GM21390 (cell line): ENCODE measurements at regions not wholly inside any gene's neighbourhood (a gene's known extent, or its start where the extent isn't known, plus 50 kb on each side); places are given as distances from the start of the nearest gene placed in this dataset.

Experiments
- ATAC-seq: cut with Tn5 transposase; IDR thresholded peaks from one replicate; pipeline ENCODE4 v1.9.1; 2021; ENCODE audit not compliant: unreplicated experiment

DNA sequence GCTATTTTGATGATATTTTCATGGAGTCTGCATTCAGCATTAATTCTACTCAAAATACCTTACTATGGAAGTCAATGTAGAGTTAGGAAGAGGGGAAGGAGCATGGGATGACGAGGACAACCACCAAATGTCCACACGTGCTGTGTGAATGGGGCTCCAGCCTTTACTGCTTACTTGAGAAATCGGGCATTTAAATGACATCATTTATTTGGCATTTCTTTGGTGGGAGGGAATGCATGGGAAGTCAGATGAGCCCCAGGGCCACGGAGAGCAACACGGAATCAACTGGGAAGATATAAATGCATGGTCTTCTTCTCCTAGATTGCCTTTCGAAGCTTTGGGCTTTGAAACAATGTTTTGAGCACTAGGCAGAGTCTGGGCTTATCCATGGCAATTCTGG lies 458.5 kb upstream of the KLF4 start:
- ATAC-seq: no peak

DNA sequence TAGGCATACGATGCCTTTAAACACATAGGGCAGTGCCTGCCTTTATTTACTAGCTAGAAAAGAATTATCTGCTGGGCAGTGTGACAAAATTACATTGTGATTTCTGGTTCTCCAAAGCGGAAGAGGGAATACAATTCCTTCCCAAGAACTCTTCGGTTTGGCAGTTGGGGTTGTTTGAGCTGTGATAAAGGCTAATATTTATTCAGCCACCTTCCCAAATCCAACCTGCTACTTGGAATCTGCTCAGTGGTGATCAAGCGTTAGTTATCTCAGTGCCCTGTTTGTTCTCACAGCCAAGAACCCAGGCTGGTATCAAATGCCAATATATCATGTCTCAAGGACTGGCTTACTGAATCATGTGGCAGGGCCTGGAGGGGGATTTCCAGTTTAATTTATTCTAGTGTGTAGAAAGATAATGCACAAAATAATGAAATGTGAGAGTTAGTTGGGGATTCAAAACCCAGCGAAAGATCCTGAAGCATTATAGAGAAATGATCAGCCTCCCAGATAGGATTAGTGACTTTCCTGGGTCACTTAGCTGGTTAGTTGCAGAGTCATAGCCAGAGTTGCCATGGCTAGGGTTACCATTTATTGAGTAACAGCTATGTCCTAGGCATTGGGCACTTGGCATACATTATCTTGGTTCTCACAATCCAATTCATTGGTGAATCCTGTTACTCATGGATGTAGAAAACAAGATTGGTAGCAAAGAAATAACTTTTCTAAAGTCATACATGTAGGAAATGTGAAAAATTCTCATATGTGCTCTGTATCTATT lies 457.0 kb upstream of the KLF4 start:
- no peak for ATAC-seq

DNA sequence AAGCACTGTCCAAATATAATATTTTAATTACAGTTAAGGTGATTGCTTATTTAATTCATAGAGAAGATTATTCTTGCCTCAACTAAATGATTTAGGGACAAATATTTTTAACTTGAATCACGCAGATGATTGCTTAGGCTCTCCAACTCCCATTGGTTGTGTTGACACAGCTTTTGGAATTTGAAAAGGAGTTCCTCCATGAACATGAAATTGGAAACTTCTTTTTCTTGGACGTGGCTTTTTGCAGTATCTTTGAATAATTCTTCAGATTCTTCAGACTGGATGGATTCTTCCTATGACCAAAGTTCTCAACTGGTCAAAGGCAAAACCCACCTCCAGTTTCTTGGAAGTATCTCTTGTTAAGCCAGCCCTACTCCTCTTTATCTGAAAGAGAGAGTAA lies 456.4 kb upstream of the KLF4 start:
- no peak for ATAC-seq

DNA sequence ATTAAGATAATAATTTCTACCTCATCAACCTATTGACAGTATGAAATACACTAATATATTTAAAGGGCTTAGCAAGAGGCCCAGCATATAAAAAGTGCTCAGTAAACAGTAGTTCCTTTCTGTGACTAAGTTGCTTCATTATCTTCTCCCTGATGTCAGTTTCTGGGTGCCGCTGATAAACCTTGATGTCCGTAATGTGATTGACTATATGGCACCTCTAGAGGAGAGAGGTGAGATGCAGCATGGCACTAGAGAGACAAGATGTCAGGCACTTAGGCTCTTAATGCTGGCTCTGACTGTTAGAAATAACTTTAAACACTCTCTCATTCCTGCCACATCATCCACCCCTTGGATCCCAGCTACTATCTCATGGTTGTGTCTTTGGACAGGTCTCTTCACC lies 455.9 kb upstream of the KLF4 start:
- no peak for ATAC-seq

DNA sequence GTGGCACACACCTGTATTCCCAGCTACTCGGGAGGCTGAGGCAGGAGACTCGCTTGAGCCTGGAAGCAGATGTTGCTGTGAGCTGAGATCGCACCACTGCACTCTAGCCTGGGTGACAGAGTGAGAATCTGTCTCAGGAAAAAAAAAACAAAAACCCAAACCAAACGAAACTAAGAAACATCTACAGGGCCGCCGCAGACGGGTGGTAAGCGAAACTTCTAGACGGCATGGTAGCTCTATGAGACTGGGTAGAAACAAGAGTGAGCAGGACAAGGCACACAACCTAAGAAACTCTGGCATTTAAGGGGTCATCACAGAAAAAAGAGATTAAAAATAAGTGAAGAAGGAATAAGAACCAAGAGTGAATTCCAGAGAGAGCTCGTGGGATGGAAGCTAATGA lies 454.8 kb upstream of the KLF4 start:
- no peak for ATAC-seq

DNA sequence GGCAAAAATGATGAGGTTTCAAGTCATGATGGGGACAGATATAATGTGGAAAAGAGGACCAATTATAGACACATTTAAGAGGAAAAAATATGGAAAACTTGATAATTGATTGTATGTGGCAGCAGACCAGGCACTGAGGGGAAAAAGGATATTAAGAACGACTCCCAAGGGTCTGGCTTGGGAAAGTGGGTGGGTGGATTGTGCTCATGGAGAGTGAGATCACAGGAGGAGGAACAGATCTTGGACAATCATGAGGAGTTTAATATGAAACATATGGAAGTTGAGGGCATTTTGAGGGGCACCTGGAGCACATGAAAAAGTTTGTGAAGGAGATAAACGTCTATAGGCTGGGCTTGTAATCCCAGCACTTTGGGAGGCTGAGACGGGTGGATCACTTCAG lies 454.3 kb upstream of the KLF4 start:
- ATAC-seq: no peak

DNA sequence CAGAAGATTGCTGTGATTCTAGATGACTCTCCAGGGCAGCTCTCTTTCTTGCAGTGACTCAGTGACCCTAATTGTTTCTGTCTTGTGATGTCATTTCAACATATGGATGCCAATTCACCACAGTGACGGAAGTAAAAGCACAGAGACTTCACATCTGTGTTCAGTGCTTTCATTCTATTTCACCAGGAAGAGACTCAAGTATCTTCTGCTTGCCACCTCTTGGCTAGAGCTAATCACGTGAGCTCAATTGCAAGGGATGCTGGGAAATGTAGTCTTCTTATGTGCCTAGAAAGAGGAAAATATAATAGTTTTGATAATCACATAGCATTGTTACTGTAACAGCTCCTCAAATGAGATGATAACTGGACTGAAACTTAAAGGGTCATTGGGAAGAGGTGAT lies 453.3 kb upstream of the KLF4 start:
- no peak for ATAC-seq

DNA sequence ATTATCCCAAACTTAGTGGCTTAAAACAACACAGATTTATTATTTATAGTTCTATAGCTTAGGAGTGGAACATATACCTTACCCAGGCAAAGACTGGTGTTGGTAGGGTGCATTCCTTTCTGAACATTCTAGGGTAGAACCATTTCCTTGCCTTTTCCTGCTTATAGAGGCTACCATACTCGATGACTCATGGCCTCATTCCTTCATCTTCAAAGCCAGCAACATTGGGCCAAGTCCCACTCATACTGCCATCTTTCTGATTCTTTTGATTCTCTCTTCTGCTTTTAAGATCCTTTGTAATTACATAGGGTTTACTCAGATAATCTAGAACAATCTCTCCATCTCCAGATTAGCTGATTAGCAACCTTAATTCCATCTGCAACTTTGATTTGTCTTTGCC lies 452.7 kb upstream of the KLF4 start:
- ATAC-seq: no peak

DNA sequence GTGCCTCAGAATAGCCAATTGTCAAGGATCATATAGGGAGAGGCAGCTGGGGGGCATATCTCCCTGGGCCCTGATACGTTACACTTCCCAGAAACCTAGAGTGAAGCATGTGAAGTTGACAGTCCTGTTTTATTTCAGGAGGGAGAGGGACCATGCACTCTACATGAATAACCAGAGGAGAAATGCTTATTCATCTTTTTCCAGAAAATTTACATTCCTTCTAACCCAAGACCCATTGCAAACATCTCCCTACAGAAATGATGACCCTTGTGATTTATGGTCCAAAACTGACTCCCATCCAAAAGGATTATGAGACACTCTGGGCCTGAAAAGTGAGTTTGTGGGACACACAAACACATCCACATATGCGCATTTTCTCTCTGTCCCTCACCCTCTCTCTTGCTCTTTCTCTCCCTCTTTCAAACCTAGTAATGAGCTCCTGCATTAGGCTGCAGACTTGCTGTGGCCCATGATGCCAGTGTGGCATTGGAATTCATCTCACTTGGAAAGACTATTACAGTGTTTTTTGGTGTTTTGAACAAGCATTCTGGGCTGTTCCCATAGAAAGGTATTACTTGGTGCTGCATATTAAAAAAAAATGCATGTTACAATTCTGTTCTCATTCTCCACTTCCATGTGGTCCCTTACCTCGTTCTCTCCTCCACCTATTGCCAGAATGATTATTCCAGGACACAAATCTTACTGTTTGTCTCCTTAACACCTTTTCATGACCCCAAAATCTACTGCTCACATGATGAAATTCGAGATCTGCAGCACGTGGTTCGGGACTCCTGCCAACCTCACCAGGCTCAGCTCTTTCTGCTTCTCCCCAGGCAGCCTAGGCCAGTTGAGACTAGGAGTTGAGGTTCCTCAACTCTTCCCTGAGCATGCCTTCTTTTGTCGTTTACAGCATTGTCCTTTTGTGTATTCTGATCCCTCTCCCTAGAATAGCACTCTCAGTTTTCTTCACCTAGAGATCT lies 451.3 kb upstream of the KLF4 start:
- no peak for ATAC-seq

DNA sequence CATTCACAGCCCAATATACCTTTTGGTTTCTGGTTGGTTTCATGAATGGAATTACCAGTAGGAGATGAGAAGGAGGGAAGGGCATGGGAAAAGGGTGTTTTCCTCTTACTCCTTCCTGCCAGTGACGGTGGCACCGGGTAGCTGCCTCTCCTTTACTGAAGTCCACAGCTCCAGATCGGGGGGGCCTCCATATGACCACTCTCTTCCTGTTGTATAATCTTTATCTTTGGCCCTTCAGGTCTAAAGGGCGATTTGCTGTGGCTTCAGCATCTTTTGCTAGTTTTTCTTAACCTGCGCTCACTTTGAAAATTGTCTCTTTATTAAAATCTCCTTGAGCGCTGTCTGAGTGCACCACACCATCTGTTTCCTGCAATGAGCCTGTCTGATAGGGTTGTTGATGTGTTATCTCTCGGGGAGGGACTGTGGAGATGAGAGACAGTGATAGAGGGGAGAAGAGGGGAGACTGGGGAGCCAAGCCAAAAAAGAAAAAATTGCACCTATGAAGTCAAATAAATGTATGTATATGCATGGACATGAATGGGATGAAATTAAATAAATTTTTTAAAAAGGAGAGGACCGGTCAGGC lies 449.3 kb upstream of the KLF4 start:
- no peak for ATAC-seq

DNA sequence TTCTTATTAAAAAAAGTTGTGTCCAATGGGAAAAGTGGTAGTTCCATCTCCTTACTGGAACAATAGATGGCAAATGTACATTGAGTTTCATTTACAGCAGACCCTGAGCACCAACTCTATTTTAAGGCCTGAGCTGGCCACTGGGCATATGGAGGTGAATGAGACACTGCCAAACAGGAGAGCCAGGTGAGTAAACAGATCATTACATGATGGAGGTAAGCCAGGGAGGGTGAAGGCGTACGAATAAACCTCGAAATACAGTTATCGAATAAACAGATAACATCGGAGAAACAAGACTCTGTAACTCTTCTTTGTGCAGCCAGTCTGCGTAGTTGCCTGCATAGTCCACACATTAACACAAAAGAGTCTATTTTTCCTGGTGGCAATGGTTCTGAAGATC lies 446.4 kb upstream of the KLF4 start:
- no peak for ATAC-seq

DNA sequence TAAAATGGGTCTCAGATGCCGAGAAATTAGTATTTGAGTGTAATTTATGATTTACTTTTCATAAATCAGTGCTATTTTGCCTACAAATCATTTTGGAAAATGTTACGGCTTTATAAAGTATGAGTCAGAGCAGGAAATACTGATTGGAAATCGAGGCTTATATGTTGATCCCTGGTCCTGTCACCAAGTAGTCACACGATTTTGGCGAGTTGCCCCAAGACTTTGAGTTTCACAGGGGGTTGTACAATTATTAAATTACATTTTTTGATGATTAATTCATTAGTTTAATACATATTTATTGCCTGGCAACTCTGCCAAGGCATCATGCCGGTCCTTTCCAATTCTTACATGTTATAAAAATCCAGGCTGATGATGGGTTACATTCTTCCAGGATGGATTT lies 443.9 kb upstream of the KLF4 start:
- ATAC-seq: no peak

DNA sequence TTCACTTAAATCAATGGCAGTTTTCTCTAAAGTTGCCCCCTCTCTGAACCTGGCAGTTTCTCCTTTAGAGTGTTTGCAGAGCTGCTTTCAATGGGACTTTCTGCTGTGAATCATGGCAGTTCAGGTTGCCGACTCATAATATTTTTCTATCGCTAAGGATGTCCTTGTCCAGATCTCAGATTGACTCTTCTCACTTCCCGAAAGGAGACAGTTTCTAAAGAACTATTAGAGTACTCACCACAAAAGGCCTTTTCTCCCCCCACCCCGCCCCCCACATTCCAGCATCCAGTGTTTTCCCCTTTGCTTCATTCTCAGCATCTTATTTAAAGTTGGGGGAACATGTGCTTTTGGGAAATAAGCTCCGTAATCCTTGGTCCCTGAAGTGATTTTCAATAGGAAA lies 443.5 kb upstream of the KLF4 start:
- no peak for ATAC-seq

DNA sequence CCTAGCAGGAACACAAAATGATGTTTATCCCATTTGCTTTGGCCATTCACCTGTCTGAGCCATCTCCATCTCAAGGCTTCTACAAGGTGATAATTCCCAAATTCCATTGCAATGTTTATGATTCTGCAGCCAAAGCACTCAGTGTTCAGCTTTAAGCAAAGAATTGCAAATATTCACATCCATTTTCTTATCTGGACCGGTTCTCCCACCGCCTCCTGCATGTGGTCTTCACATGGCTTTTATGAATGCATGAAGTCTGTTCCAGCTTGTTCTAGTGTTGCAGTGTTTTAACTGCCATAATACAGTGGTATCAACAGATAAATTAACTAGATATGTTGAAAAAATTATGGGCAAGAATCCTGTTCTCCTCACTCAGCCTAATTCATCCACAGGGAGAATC lies 443.0 kb upstream of the KLF4 start:
- no peak for ATAC-seq

DNA sequence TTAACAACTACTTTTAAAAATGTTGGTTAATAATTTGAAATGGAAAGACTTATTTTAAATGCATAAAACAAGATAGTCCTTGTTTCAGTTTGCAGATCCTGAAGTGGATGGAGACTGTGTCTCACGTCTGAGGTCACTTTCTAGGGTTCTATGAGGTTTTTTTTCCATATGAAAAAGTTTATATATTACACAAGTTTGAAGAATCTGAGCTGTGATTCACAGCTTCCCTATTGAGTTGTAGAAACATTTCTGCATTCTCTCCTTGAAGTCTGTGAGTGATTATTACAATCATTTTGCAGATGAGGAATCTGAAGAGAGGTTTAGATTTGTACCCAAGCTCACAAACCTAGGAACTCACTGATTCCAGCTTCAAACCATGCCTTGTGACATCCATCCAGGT lies 442.5 kb upstream of the KLF4 start:
- ATAC-seq: no peak

DNA sequence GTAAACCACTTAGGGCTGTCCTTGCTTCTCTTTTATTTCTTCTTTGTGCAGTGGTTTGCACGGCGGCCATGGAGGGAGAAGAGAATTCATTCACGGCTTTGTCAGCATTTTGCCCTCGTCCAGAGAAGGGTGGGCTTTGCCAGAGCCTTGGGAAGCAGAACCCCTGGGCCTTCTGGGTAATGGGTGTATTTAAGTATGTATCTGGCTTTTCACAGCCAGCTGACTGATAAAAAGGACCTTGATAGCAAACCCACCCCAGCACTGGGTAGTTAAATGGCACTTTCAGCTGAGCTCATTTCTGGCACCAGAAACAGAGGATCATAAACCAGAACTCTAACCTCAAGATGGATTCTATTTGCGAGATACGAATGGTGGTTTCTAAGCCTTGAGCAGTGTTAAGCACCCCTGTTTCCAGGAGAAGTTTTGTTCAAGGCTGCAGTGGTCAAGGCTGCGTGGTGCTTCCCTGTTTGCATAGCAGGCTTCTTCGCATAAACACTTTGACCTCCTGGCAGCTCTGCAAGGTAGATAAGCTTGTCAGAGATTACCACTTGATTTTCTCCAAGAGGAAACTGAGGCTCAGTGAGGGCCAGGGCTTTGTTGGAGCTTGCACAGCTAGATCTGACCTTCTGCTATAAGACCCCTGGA lies 441.6 kb upstream of the KLF4 start:
- no peak for ATAC-seq

DNA sequence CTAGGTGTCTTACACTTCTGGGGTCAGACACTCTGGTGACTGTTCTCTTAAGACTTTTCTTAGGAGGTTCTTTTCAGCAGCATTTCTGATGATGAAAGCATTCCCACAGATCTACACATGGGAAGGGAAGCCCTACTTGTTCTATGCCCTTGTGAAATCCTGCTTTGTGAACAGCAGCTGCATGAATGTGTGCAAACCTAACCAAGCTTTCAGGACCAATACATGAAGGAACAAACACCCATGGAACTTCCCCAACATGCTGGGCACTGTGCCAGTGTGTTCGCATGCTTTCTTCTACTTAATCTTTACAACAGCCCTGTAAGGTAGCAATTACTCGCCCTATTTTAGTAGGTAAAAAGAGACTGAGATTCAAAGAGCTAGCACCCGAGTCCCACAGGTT lies 439.9 kb upstream of the KLF4 start:
- no peak for ATAC-seq

DNA sequence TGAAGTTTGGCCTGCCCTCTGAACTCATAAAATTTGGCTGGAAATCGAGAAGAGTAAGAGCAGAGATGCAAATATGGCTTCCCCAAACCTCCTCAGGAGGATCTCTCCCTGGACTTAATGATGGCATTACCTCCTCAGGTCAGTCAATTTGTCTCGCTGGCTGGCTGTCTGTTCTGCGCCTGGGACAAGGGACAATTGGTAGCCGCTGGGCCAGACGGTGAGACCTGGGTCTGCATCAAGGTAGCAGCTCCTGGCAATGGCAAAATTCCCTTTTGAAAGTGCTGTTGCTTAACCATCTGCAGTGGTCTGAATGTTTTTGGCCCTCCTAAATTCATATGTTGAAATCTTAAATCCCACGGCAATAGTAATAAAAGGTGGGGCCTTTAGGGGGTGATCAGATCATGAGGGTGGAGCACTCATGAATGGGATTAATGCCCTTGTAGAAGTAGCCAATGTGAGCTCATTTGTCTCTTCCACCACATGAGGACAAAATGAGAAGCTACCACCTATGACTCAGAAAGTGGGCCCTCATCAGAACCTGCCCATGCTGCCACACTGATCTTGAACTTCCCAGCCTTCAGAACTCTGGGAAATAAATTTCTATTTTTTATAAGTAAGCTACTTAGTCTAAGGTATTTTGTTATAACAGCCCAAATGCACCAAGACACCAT lies 439.3 kb upstream of the KLF4 start:
- ATAC-seq: no peak

DNA sequence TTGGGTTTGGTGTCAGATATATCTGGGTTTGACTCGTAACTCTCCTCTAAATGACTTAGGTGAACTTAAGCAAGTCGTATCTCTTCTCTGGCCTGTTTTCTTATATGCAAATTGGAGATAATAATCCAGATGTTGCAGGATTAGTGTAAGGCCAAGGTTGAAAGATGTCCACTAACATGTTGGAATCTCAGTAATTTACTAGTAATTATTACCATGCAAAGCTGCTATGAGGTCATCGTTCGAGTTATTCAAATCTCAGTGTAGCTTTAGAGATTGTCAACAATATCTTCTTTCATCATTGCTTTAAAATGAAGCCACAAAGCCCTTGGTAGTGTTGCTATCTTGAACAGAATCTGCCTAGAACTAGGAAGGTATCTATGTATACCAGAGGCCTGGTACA lies 437.7 kb upstream of the KLF4 start:
- ATAC-seq: no peak

DNA sequence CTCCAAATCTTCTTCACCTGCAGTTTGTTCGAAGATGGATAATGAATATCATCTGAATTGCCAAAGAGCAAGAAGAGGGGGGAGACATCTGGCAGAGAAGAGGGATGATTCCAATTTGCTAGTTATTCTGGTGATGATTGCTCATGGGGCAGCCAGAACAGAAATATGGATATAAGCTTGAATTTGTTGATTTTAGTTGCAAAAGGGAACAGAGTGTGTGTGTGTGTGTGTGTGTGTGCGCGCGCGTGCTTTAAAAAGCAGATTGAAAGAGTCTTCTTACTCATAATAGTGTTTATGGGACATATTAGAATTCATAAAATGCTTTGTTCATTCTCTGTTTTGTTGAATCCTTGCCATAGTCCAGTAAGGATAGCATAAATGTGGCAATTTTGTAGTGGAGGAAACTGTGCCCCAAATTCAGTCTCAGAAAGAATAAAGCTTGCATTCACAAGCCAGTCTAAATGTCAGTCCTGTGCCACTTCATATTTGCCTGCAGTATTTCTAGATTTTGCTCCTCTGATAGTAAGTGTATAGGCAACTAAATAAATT lies 436.3 kb upstream of the KLF4 start:
- no peak for ATAC-seq

DNA sequence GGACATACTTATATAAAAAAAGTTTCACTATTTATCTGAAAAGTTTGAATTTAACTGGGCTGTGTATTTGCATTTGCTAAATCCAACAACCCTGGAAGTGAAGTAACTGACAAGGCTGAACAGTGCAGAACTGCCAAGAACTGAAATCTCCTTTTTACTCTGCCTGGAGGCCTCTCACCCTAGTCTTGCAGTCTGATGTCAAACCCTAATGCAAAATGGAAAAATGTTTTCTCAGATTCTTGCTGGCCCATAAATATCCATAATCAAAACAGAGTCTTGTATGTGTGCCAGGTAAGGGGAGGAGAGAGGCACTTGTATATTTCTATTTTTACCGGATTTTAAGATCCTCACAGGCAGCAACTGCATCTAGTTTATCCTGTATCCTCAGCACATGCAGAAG lies 432.7 kb upstream of the KLF4 start:
- no peak for ATAC-seq
